Common myeloid progenitor, CD34-positive (primary cell): ENCODE measurements at regions not wholly inside any gene's neighbourhood (a gene's known extent, or its start where the extent isn't known, plus 50 kb on each side); places are given as distances from the start of the nearest gene placed in this dataset.

Experiments used
- CTCF ChIA-PET: fragments of 350-600 bp; sonication (Branson Sonifier 250); formaldehyde crosslinking; loops from one replicate; lab custom pipeline; 2021; ENCODE audit warnings: antibody characterized with exemption; lab: Charles Lee
- POLR2A ChIA-PET: fragments of 350-600 bp; sonication (Branson Sonifier 250); formaldehyde crosslinking; loops from one replicate; lab custom pipeline; 2021; ENCODE audit warnings: antibody characterized with exemption; lab: Charles Lee
- DNase-seq, 3 donors: peaks; one replicate each; pipeline versions ENCODE4 v3.0.0 to v3.0.0-alpha.2; 2013
- H3K27ac ChIP-seq, 2 experiments: 1 replicate in 1 of 2; 2 replicates in 1 of 2; pipeline ENCODE4 v1.7.0; 2013; ENCODE audit warnings: inconsistent platforms in 2 of 2, low read length in 2 of 2, mild to moderate bottlenecking in 2 of 2, low read depth in 1 of 2, moderate library complexity in 1 of 2; ENCODE audit not compliant: severe bottlenecking in 2 of 2, insufficient read depth in 1 of 2, poor library complexity in 1 of 2
- H3K27me3 ChIP-seq, 5 experiments: replicated peaks in 2 of 5; 1 replicate in 3 of 5; 2 replicates in 2 of 5; pipeline versions ENCODE4 v1.6.1 to v1.7.0; 2013; ENCODE audit warnings: low read length in 4 of 5, mild to moderate bottlenecking in 2 of 5, moderate library complexity in 2 of 5, inconsistent platforms in 1 of 5; ENCODE audit not compliant: insufficient read depth in 5 of 5, control insufficient read depth in 4 of 5
- H3K36me3 ChIP-seq, 4 experiments: 1 replicate in 2 of 4; 2 replicates in 2 of 4; pipeline versions ENCODE4 v1.6.1 to v1.7.0; 2013; ENCODE audit warnings: low read length in 3 of 4, control low read depth in 1 of 4, mild to moderate bottlenecking in 1 of 4; ENCODE audit not compliant: control insufficient read depth in 4 of 4, insufficient read depth in 4 of 4
- H3K4me1 ChIP-seq, 4 experiments: 1 replicate in 3 of 4; 2 replicates in 1 of 4; pipeline versions ENCODE4 v1.6.1 to v1.7.1; 2013; ENCODE audit warnings: low read length in 3 of 4, mild to moderate bottlenecking in 3 of 4, control low read depth in 1 of 4, inconsistent platforms in 1 of 4, moderate library complexity in 1 of 4; ENCODE audit not compliant: control insufficient read depth in 4 of 4, insufficient read depth in 4 of 4; ENCODE audit errors: control extremely low read depth in 1 of 4
- H3K4me3 ChIP-seq, 7 experiments: 1 replicate in 4 of 7; 2 replicates in 3 of 7; pipeline versions ENCODE4 v1.5.1 to v1.7.0; 2013; ENCODE audit warnings: mild to moderate bottlenecking in 7 of 7, low read length in 6 of 7, moderate library complexity in 6 of 7, inconsistent platforms in 2 of 7, low read depth in 2 of 7, control low read depth in 1 of 7; ENCODE audit not compliant: insufficient read depth in 4 of 7, control insufficient read depth in 1 of 7; ENCODE audit errors: extremely low read depth in 1 of 7
- H3K9me3 ChIP-seq, 5 experiments: 1 replicate in 4 of 5; 2 replicates in 1 of 5; pipeline versions ENCODE4 v1.6.1 to v1.7.1; 2013; ENCODE audit warnings: low read length in 4 of 5, mild to moderate bottlenecking in 2 of 5, inconsistent platforms in 1 of 5, low read depth in 1 of 5, moderate library complexity in 1 of 5; ENCODE audit not compliant: control insufficient read depth in 4 of 5, insufficient read depth in 2 of 5; ENCODE audit errors: control extremely low read depth in 1 of 5
- WGBS: methylation state at CpG from one replicate; pipeline ENCODE4 v1.1.5; 2013; ENCODE audit not compliant: insufficient coverage; 5-methylcytosine and 5-hydroxymethylcytosine counted together

DNA sequence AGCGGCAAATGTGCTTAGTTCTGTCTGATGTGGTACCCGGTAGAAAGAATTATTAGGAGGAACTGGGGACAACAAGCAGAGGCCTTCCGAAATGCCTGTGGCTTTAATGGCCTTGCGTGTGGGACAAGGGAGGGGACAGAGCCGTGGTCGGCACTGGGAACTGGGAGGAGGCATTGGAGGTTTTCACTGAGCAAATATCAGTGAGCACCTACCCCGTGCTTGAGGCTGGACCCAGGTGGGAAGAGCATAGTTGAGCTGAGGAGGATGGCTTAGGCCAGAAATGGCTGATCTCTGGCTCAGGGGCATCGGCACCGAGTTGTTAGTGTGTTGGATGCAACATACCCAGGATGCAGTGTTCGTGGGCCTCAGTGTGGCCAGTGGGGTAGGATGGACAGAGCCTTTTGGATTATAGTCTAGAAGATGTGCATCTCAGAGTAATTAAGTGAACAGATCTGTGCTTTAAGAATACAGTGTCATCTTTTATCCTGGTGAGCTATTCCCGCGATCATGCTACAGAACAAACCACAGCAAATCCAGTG, 201.3 kb downstream of the TEX29 start:
- no peak for DNase-seq
- no peaks in the 10 kb centered on the region for H3K36me3 ChIP-seq
- H3K4me1 ChIP-seq, result no peaks in the 10 kb centered on the region
- no peak overlapping the region for H3K27ac ChIP-seq
- WGBS, result 56% methylated on average over 12 of the region's 12 CpGs
- CTCF ChIA-PET, result no interaction called here
- POLR2A ChIA-PET, result no interaction called here
- H3K9me3 ChIP-seq, result no peaks in the 10 kb centered on the region
- H3K4me3 ChIP-seq, result no peak overlapping the region
- peaks cover 0 to 42% (median 13%) of the 10 kb centered on the region in 5 experiments for H3K27me3 ChIP-seq

DNA sequence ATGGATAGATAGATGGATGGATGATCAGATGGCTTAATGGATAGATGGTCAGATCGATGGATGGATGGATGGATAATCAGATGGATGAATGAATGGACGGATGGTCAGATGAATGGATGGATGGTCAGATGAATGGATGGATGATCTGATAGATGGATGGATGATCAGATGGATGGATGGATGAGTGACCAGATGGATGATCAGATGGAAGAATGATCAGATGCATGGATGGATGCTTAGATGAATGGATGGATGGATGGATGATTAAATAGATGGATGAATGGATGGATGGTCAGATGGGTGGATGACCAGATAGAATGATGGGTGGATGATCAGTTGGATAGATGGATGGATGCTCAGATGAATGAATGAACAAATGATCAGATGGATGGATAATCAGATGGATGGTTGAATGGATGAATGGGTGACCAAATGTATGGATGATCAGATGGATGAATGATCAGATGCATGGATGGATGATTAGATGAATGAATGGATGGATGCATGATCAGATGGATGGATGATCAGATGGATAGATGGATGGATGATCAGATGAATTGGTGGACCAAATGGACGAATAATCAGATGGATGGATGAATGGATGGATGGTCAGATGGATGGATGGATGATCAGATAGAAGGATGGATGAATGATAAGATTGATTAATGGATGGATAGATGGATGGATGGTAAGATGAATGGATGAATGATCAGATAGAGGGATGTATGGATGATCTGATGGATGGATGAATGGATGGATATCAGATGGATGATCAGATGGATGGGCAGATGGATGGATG, 205.1 kb downstream of the TEX29 start:
- H3K9me3 ChIP-seq, result no peaks in the 10 kb centered on the region
- no peaks in the 10 kb centered on the region for H3K36me3 ChIP-seq
- peaks cover 0 to 46% (median 21%) of the 10 kb centered on the region in 5 experiments for H3K27me3 ChIP-seq
- H3K27ac ChIP-seq, result no peak overlapping the region
- ChIA-PET POLR2A (no interaction called here), CTCF (no interaction called here)
- H3K4me3 ChIP-seq, result no peak overlapping the region
- no peaks in the 10 kb centered on the region for H3K4me1 ChIP-seq
- WGBS, result 90% methylated on average over 3 of the region's 3 CpGs
- no peak for DNase-seq

DNA sequence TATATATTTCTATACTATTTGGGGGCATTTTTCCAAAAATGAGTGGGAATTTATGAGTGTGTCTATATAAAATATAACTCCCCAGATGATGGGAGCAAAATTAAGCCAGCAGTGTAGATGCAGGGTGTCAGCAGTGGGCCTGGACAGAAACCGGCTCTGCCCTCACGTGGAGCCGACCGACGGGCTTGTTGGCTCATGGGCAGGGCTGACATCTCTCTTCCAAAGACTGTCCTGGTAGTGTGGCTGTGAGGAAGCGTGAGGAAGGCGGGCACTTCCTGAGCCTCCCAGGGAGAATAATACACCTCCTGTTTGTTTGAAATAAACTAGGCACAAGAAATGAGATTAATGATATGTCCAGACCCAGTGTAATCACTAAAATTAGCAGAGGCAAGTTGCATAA, 206.5 kb downstream of the TEX29 start:
- ChIA-PET CTCF (no interaction called here), POLR2A (no interaction called here)
- Histone ChIP-seq H3K4me1 (no peaks in the 10 kb centered on the region), H3K4me3 (no peak overlapping the region), H3K36me3 (no peaks in the 10 kb centered on the region), H3K27ac (no peak overlapping the region), H3K9me3 (no peaks in the 10 kb centered on the region), H3K27me3 (peaks cover 6 to 45% (median 22%) of the 10 kb centered on the region in 5 experiments)
- DNase-seq, result no peak
- 94% methylated on average over 5 of the region's 7 CpGs for WGBS

DNA sequence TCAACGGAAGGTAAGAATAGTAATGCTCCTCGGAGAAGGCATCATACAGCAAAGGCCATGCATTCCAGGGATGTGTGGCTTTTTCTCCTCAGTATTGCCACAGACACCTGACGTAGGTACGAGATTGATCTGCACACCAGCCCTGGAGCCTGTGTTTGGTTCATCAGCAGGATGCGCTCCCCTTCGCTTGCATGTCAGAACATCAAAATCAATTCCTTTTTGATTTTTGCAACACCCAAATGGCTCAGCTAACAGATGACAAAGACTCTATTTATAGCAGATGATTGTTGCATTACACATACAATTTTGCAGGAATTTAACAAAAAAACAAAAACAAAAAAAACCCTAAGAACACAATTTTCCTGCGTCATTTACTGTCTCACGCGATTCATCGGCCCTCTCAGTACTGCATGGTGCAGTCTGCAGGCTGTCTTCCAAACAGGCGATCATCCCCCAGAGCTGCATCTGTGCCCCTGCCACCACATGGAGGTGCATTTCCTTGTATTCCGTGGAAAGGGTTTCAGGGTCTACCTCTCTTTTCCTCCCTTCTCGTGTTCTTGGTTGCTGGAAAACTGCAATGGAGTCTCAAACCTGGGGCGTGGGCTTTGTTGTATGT, 207.3 kb downstream of the TEX29 start:
- no peak overlapping the region for H3K4me3 ChIP-seq
- CTCF ChIA-PET, result interaction anchor here (0.7 kb wide), 1 partner anchor 11 kb away, joined by 3 read pairs; no protein-coding TSS in a partner anchor
- no peaks in the 10 kb centered on the region for H3K36me3 ChIP-seq
- no peak overlapping the region for H3K27ac ChIP-seq
- 93% methylated on average over 11 of the region's 14 CpGs for WGBS
- H3K9me3 ChIP-seq, result no peaks in the 10 kb centered on the region
- POLR2A ChIA-PET, result no interaction called here
- peaks cover 7 to 45% (median 20%) of the 10 kb centered on the region in 5 experiments for H3K27me3 ChIP-seq
- no peaks in the 10 kb centered on the region for H3K4me1 ChIP-seq
- DNase-seq, result no peak

DNA sequence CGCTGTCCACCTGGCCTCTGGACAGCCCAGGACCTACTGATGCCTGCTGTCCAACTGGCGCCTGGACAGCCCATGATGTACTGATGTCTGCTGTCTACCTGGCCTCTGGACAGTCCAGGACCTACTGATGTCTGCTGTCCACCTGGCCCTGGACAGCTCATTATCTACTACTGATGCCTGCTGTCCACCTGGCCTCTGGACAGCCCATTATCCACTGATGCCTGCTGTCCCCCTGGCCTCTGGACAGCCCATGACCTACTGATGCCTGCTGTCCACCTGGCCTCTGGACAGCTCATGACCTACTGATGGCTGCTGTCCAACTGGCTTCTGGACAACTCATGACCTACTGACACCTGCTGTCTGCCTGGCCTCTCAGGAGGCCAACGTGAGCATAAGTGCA, 208.1 kb downstream of the TEX29 start:
- Histone ChIP-seq H3K9me3 (no peaks in the 10 kb centered on the region), H3K27ac (no peak overlapping the region)
- CTCF ChIA-PET, result interaction anchor here (0.7 kb wide), 1 partner anchor 12 kb away, joined by 3 read pairs; no protein-coding TSS in a partner anchor

DNA sequence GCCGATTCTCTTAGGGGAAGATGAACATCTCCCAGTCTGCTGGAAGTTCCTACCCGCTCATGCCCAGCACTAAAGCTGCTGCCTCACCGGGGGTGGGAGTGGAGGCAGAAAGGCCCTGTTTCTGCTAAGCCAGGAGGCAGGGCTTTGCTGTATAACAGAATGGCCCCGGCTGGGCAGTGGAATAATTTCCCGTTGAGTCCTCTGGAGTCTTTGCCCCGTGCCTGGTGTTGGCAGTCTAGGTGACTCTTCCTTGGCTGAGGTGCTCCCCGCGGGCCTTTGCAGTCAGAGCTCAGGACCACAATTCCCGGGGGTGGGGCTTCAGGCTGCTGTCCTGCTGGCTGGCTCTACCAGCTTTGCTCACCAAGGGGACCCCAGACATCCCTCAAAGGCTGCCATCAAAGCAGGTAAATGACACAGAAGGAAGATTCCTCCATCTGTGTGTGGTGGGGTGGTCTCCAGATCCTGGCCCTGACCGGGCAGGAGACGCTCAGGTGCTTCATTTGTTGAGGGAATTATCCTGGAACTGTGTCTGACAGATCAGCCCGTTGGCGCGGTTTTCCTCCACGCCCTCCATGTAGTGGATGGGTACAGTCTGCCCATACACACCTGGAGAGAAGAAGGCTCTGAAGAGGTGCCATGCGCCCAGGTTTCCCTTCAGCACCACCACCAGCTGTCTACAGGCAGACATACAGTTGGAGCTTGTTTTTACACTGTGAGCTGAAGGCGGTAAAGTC, 209.9 kb downstream of the TEX29 start:
- ChIA-PET POLR2A (no interaction called here), CTCF (interaction anchor here (0.9 to 1.0 kb wide), 2 partner anchors 912 to 1077 kb away, joined by 3 read pairs; no protein-coding TSS in a partner anchor)
- Histone ChIP-seq H3K4me1 (no peaks in the 10 kb centered on the region), H3K27ac (no peak overlapping the region), H3K27me3 (peaks cover 16 to 64% (median 30%) of the 10 kb centered on the region in 5 experiments), H3K36me3 (no peaks in the 10 kb centered on the region), H3K4me3 (no peak overlapping the region), H3K9me3 (no peaks in the 10 kb centered on the region)
- DNase-seq, result no peak
- WGBS, result 87% methylated on average over 17 of the region's 17 CpGs

More for the DNA sequence above, 208.1 kb downstream of the TEX29 start:
- Histone ChIP-seq H3K4me3 (no peak overlapping the region), H3K36me3 (no peaks in the 10 kb centered on the region), H3K4me1 (no peaks in the 10 kb centered on the region), H3K27me3 (peaks cover 12 to 50% (median 24%) of the 10 kb centered on the region in 5 experiments)
- POLR2A ChIA-PET, result no interaction called here
- 100% methylated on average over 3 of the region's 3 CpGs for WGBS
- DNase-seq, result no peak
